ENCODE measurements at regions not wholly inside any gene's neighbourhood (a gene's known extent, or its start where the extent isn't known, plus 50 kb on each side); places are given as distances from the start of the nearest gene placed in this dataset.

- TF ChIP-seq CTCF (IDR thresholded peaks at IDR 0.05; ENCODE audit: unreplicated experiment): no peak
- Mint-ChIP-seq H3K4me1 (ENCODE audit: unreplicated experiment) (no peaks in the 10 kb centered on the region), H3K4me3 (ENCODE audit: unreplicated experiment) (no peak overlapping the region), H3K27me3 (ENCODE audit: unreplicated experiment) (peaks cover 3% of the 10 kb centered on the region), H3K36me3 (ENCODE audit: low read depth, unreplicated experiment) (no peaks in the 10 kb centered on the region), H3K27ac (ENCODE audit: unreplicated experiment) (no peak overlapping the region), H3K9me3 (ENCODE audit: unreplicated experiment) (no peaks in the 10 kb centered on the region)
- DNase-seq (ENCODE audit: low spot score): no peak
These were observed 754.1 kb downstream of the QKI start for GRCh38 chr6:164168595-164168994.

- no peak for DNase-seq (ENCODE audit: low spot score)
- Mint-ChIP-seq H3K27ac (ENCODE audit: unreplicated experiment) (no peak overlapping the region), H3K4me1 (ENCODE audit: unreplicated experiment) (no peaks in the 10 kb centered on the region), H3K36me3 (ENCODE audit: low read depth, unreplicated experiment) (no peaks in the 10 kb centered on the region), H3K27me3 (ENCODE audit: unreplicated experiment) (peaks cover 3% of the 10 kb centered on the region), H3K9me3 (ENCODE audit: unreplicated experiment) (no peaks in the 10 kb centered on the region), H3K4me3 (ENCODE audit: unreplicated experiment) (no peak overlapping the region)
- no peak for TF ChIP-seq CTCF (IDR thresholded peaks at IDR 0.05; ENCODE audit: unreplicated experiment)
These were observed 753.4 kb downstream of the QKI start for GRCh38 chr6:164167873-164168405.

GRCh38 chr6:164166996-164167395 is 752.5 kb downstream of the QKI start:
- peaks cover 3% of the 10 kb centered on the region for H3K27me3 Mint-ChIP-seq (ENCODE audit: unreplicated experiment)
- no peak for TF ChIP-seq CTCF (IDR thresholded peaks at IDR 0.05; ENCODE audit: unreplicated experiment)
- H3K36me3 Mint-ChIP-seq (ENCODE audit: low read depth, unreplicated experiment): no peaks in the 10 kb centered on the region
- DNase-seq (ENCODE audit: low spot score): no peak
- no peaks in the 10 kb centered on the region for H3K9me3 Mint-ChIP-seq (ENCODE audit: unreplicated experiment)
- no peak overlapping the region for H3K4me3 Mint-ChIP-seq (ENCODE audit: unreplicated experiment)
- no peak overlapping the region for H3K27ac Mint-ChIP-seq (ENCODE audit: unreplicated experiment)
- no peaks in the 10 kb centered on the region for H3K4me1 Mint-ChIP-seq (ENCODE audit: unreplicated experiment)

- H3K4me1 Mint-ChIP-seq (ENCODE audit: unreplicated experiment): no peaks in the 10 kb centered on the region
- no peaks in the 10 kb centered on the region for H3K36me3 Mint-ChIP-seq (ENCODE audit: low read depth, unreplicated experiment)
- no peaks in the 10 kb centered on the region for H3K9me3 Mint-ChIP-seq (ENCODE audit: unreplicated experiment)
- H3K27ac Mint-ChIP-seq (ENCODE audit: unreplicated experiment): no peak overlapping the region
- no peak for TF ChIP-seq CTCF (IDR thresholded peaks at IDR 0.05; ENCODE audit: unreplicated experiment)
- no peak for DNase-seq (ENCODE audit: low spot score)
- H3K4me3 Mint-ChIP-seq (ENCODE audit: unreplicated experiment): no peak overlapping the region
- H3K27me3 Mint-ChIP-seq (ENCODE audit: unreplicated experiment): peaks cover 3% of the 10 kb centered on the region
These were observed 752.0 kb downstream of the QKI start for GRCh38 chr6:164166515-164166914.

- Mint-ChIP-seq H3K4me1 (ENCODE audit: unreplicated experiment) (no peaks in the 10 kb centered on the region), H3K9me3 (ENCODE audit: unreplicated experiment) (peaks cover 3% of the 10 kb centered on the region), H3K36me3 (ENCODE audit: low read depth, unreplicated experiment) (no peaks in the 10 kb centered on the region), H3K27ac (ENCODE audit: unreplicated experiment) (no peak overlapping the region), H3K4me3 (ENCODE audit: unreplicated experiment) (no peak overlapping the region), H3K27me3 (ENCODE audit: unreplicated experiment) (peaks cover 2% of the 10 kb centered on the region)
- no peak for DNase-seq (ENCODE audit: low spot score)
- no peak for TF ChIP-seq CTCF (IDR thresholded peaks at IDR 0.05; ENCODE audit: unreplicated experiment)
These were observed 750.4 kb downstream of the QKI start for GRCh38 chr6:164164876-164165275.
